ENCODE measurements at regions not wholly inside any gene's neighbourhood (a gene's known extent, or its start where the extent isn't known, plus 50 kb on each side); places are given as distances from the start of the nearest gene placed in this dataset.

GRCh38 chr1:87478231-87478630, 149.6 kb downstream of the LMO4 start:
- Histone ChIP-seq H3K27ac (no peak overlapping the region), H3K4me1 (no peaks in the 10 kb centered on the region), H3K27me3 (no peaks in the 10 kb centered on the region), H3K4me3 (no peak overlapping the region), H3K36me3 (no peaks in the 10 kb centered on the region), H3K9me3 (no peaks in the 10 kb centered on the region)
- no peak for TF ChIP-seq EP300 (IDR thresholded peaks at IDR 0.05)
- no peak for TF ChIP-seq POLR2A (IDR thresholded peaks at IDR 0.05)
- ATAC-seq (ENCODE audit: low FRiP score in 2 of 2) (no peak), DNase-seq (no peak)
- WGBS, 2 donors: 66 to 83% methylated on average over 3 of the region's 3 CpGs

- ATAC-seq (ENCODE audit: low FRiP score in 2 of 2) (no peak), DNase-seq (no peak)
- no peaks in the 10 kb centered on the region for H3K36me3 ChIP-seq
- no peaks in the 10 kb centered on the region for H3K4me1 ChIP-seq
- 91 to 94% methylated on average over 3 of the region's 3 CpGs for WGBS, 2 donors
- H3K9me3 ChIP-seq: no peaks in the 10 kb centered on the region
- H3K27ac ChIP-seq: no peak overlapping the region
- TF ChIP-seq EP300 (IDR thresholded peaks at IDR 0.05) (no peak), POLR2A (IDR thresholded peaks at IDR 0.05) (no peak), POLR2AphosphoS5 (IDR thresholded peaks at IDR 0.05) (no peak), CTCF (IDR thresholded peaks at IDR 0.05) (no peak)
- no peak overlapping the region for H3K4me3 ChIP-seq
- no peaks in the 10 kb centered on the region for H3K27me3 ChIP-seq
Measured at GRCh38 chr1:87495147-87495546, 166.5 kb downstream of the LMO4 start.

- H3K36me3 ChIP-seq: no peaks in the 10 kb centered on the region
- H3K4me3 ChIP-seq: no peak overlapping the region
- WGBS, 2 donors: 84% methylated on average over 6 of the region's 6 CpGs
- ATAC-seq (ENCODE audit: low FRiP score in 2 of 2) (no peak), DNase-seq (no peak)
- TF ChIP-seq EP300 (IDR thresholded peaks at IDR 0.05): no peak
- TF ChIP-seq POLR2A (IDR thresholded peaks at IDR 0.05): no peak
- no peak for TF ChIP-seq CTCF (IDR thresholded peaks at IDR 0.05)
- TF ChIP-seq POLR2AphosphoS5 (IDR thresholded peaks at IDR 0.05): no peak
- H3K9me3 ChIP-seq: no peaks in the 10 kb centered on the region
- H3K27ac ChIP-seq: no peak overlapping the region
- no peaks in the 10 kb centered on the region for H3K27me3 ChIP-seq
- H3K4me1 ChIP-seq: no peaks in the 10 kb centered on the region
Measured at GRCh38 chr1:87495870-87496269, 167.2 kb downstream of the LMO4 start.

- Histone ChIP-seq H3K4me3 (no peak overlapping the region), H3K27ac (no peak overlapping the region), H3K4me1 (no peaks in the 10 kb centered on the region), H3K36me3 (no peaks in the 10 kb centered on the region), H3K9me3 (no peaks in the 10 kb centered on the region), H3K27me3 (no peaks in the 10 kb centered on the region)
- 54 to 74% methylated on average over 1 of the region's 1 CpG for WGBS, 2 donors
- ATAC-seq (ENCODE audit: low FRiP score in 2 of 2): no peak
- DNase-seq: no peak
- TF ChIP-seq EP300 (IDR thresholded peaks at IDR 0.05) (no peak), POLR2AphosphoS5 (IDR thresholded peaks at IDR 0.05) (no peak), POLR2A (IDR thresholded peaks at IDR 0.05) (no peak), CTCF (IDR thresholded peaks at IDR 0.05) (no peak)
Measured at GRCh38 chr1:87497380-87498203, 168.9 kb downstream of the LMO4 start.

GRCh38 chr1:87501738-87502137, 173.1 kb downstream of the LMO4 start:
- no peak for TF ChIP-seq CTCF (IDR thresholded peaks at IDR 0.05)
- TF ChIP-seq EP300 (IDR thresholded peaks at IDR 0.05): no peak
- no peak for TF ChIP-seq POLR2A (IDR thresholded peaks at IDR 0.05)
- TF ChIP-seq POLR2AphosphoS5 (IDR thresholded peaks at IDR 0.05): no peak
- no peaks in the 10 kb centered on the region for H3K4me1 ChIP-seq
- no peaks in the 10 kb centered on the region for H3K27me3 ChIP-seq
- DNase-seq (no peak), ATAC-seq (ENCODE audit: low FRiP score in 2 of 2) (no peak)
- no peak overlapping the region for H3K4me3 ChIP-seq
- H3K9me3 ChIP-seq: no peaks in the 10 kb centered on the region
- H3K27ac ChIP-seq: no peak overlapping the region
- WGBS, 2 donors: 46 to 58% methylated on average over 2 of the region's 2 CpGs
- H3K36me3 ChIP-seq: no peaks in the 10 kb centered on the region
